Neural crest cell (in vitro differentiated cells): ENCODE measurements at regions not wholly inside any gene's neighbourhood (a gene's known extent, or its start where the extent isn't known, plus 50 kb on each side); places are given as distances from the start of the nearest gene placed in this dataset.
A peak's percentile ranks its signal among the peaks of the same experiment; 100 is the strongest.

Experiments
- DNase-seq: peaks from one replicate; pipeline ENCODE4 v3.0.0; 2021; ENCODE audit warnings: low read depth, mixed read lengths, low spot score
- H3K27ac Mint-ChIP-seq: one replicate; pipeline ENCODE4 v1.8.0; 2021; ENCODE audit warnings: mild to moderate bottlenecking, mixed read lengths; ENCODE audit not compliant: unreplicated experiment
- H3K27me3 Mint-ChIP-seq: 2 replicates; pipeline ENCODE4 v1.8.0; 2021; ENCODE audit warnings: low read depth, mild to moderate bottlenecking, mixed read lengths
- H3K36me3 Mint-ChIP-seq: 2 replicates; pipeline ENCODE4 v1.8.0; 2021; ENCODE audit warnings: low read depth, mild to moderate bottlenecking, mixed read lengths
- H3K4me1 Mint-ChIP-seq: 2 replicates; pipeline ENCODE4 v1.8.0; 2021; ENCODE audit warnings: mixed read lengths
- H3K4me3 Mint-ChIP-seq: one replicate; pipeline ENCODE4 v1.8.0; 2021; ENCODE audit warnings: mild to moderate bottlenecking, mixed read lengths
- H3K9me3 Mint-ChIP-seq: 2 replicates; pipeline ENCODE4 v1.8.0; 2021; ENCODE audit warnings: mixed read lengths
- CTCF ChIP-seq: fragments of 200-600 bp; sonication (generic); conservative IDR thresholded peaks from 2 replicates; pipeline ENCODE4 v1.5.0; 2021; ENCODE audit warnings: antibody characterized with exemption, mild to moderate bottlenecking

DNA sequence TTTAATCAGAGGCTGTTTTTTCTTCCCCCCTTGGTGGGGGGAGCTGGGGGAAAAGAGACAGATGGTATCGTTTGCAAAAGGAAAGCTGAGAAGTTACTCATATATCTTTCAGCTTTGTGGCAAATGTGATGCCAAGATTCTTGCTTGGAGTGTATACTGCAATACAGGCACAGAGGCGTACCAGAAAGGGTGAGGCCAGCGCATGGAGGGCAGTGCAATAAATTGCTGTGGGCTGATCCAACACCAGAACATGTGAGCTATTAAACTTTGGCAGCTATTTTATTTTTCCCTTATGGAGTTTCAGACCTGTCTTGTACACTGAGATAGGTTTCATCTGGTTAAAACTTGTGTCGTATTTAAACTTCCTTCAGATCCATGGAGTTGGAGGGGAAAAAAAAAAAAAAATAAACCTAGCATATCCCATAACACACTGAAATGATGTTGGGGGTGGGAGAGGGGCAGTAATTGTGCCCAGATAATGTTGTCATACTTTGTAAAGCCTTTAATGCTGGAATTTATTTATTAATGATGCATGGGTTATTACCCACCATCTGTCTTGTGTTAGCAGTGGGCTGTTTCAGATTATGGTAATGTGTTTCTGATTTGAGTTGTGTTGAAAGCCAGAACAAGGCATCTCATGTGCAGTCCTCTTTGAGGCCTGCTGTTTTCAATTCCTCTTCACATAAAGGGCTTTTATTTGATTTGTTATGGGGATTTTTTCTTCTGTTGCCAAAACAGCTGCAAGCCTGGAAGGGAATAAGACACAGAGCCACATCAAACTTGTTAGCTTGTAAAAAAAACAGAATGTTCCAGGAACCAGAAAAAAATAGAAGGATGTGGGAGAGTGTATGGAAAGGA lies 891.3 kb downstream of the TLE1 start:
- peaks cover 31% of the 10 kb centered on the region for H3K4me1 Mint-ChIP-seq
- no peak for DNase-seq
- no peak for TF ChIP-seq CTCF
- peaks cover 5% of the 10 kb centered on the region for H3K9me3 Mint-ChIP-seq
- H3K27ac Mint-ChIP-seq, result peak overlapping the region; percentile 81
- H3K36me3 Mint-ChIP-seq, result no peaks in the 10 kb centered on the region
- H3K4me3 Mint-ChIP-seq, result peak overlapping the region; percentile 8
- no peaks in the 10 kb centered on the region for H3K27me3 Mint-ChIP-seq

DNA sequence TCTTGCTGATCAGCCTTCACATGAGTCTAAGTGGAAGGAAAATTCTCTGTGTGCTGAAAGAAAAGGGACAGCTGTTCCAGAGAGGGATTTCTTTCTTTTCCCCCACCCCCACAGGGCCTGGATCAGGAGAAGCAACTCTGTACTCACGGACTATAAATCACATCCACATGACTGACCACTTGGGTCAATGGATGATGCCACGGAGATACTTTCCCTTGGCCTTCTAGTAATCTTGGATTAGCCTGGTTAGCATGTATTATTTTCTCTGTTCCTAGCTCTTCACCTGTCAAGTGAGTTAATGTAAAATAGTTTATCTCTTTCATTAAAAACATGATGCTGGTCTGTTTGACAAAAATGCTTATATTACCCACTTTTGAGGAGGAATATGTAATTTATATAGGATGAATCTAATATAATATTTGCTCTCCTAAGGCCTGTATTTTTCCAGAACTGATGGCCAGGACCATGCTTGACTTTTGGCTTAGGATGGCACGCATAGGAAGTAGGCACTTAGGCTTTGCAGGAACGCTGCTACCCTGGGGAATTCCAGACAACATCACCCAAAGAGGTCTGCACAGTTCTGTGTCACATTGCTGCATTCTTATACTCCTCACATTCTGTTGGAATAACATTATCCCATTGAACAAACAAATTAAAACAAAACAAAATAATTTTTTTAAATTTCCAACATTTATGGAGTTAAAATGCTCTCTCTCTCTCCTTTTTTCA lies 892.1 kb downstream of the TLE1 start:
- TF ChIP-seq CTCF, result no peak
- no peaks in the 10 kb centered on the region for H3K36me3 Mint-ChIP-seq
- peaks cover 5% of the 10 kb centered on the region for H3K9me3 Mint-ChIP-seq
- H3K4me1 Mint-ChIP-seq, result peaks cover 31% of the 10 kb centered on the region
- no peak for DNase-seq
- H3K27ac Mint-ChIP-seq, result peak overlapping the region; percentile 81
- H3K4me3 Mint-ChIP-seq, result peak overlapping the region; percentile 8
- no peaks in the 10 kb centered on the region for H3K27me3 Mint-ChIP-seq

DNA sequence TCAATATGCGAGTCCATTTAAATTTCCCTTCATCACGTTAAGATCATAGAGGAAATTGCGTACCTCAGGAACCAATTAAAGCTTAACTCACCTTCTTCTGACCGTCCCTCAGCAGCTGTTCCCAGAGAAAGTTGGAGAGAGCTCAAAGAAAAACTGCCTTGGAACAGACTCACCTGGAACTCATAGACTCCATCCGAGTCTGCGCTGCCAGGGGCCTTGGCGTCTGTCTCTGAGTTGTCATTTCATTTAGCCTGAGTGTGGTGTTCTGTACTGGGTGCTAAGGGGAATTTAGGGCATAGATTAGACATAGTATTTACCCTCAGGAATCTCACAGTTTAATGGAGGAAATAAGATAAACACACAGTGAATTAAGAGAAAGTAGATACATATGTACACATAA lies 892.7 kb downstream of the TLE1 start:
- Mint-ChIP-seq H3K4me1 (peaks cover 34% of the 10 kb centered on the region), H3K27me3 (no peaks in the 10 kb centered on the region), H3K9me3 (peaks cover 5% of the 10 kb centered on the region), H3K4me3 (no peak overlapping the region), H3K36me3 (no peaks in the 10 kb centered on the region), H3K27ac (peak overlapping the region; percentile 53)
- DNase-seq, result no peak
- no peak for TF ChIP-seq CTCF

- Mint-ChIP-seq H3K4me1 (peaks cover 40% of the 10 kb centered on the region), H3K36me3 (no peaks in the 10 kb centered on the region), H3K27me3 (no peaks in the 10 kb centered on the region), H3K4me3 (no peak overlapping the region), H3K9me3 (no peaks in the 10 kb centered on the region), H3K27ac (no peak overlapping the region)
- no peak for TF ChIP-seq CTCF
- DNase-seq, result no peak
These were observed 895.1 kb downstream of the TLE1 start for GRCh38 chr9:80794197-80794596.

DNA sequence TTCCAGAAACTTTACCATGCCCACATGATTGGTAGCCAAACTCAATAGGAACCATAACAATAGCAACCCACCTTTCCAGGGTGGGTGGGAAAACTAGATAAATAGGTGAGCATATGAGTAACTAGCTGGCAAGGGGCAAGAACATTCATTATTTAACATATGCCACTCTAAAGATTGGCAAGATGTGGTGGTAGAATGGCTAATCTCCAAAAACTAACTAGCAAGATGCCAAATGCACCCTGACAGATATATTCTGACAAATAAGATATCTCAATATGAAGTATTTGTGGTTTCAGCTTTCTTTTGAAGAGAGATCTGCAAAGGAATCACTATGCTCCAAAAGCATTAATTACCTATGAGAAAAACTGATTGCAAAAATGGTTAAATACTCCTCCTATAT lies 895.6 kb downstream of the TLE1 start:
- Mint-ChIP-seq H3K4me1 (peaks cover 40% of the 10 kb centered on the region), H3K9me3 (no peaks in the 10 kb centered on the region), H3K27ac (no peak overlapping the region), H3K4me3 (no peak overlapping the region), H3K36me3 (no peaks in the 10 kb centered on the region), H3K27me3 (no peaks in the 10 kb centered on the region)
- no peak for TF ChIP-seq CTCF
- DNase-seq, result no peak
